HG03432 (cell line): ENCODE measurements at regions not wholly inside any gene's neighbourhood (a gene's known extent, or its start where the extent isn't known, plus 50 kb on each side); places are given as distances from the start of the nearest gene placed in this dataset.
"Not testable (repeated sequence)": the region's sequence is repeated elsewhere in the genome, so short reads cannot be mapped to it uniquely, and the experiment has no call there.

Experiments used
- ATAC-seq: cut with Tn5 transposase; IDR thresholded peaks from one replicate; pipeline ENCODE4 v1.9.1; 2021; ENCODE audit warnings: mild to moderate bottlenecking, moderate library complexity; ENCODE audit not compliant: unreplicated experiment

DNA sequence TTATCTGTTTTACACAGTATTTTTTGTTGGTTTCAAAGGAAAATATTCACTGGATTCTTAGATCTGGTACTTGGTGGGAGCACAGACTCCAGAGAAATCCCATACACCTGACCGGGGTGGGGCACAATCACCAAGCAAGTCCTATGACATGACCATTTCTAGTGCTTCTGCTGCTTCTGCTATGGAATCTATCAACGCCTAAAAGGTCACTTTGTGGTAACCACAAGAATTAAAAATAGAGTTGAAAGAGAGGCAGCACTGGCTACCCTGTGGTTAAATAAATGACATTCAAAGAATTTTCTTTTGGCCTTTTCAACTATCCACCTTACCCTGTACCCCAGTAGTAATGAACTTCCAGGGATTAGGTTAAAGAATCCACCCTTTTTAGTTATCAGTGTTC is 329.9 kb upstream of the VWC2 start:
- no peak for ATAC-seq

DNA sequence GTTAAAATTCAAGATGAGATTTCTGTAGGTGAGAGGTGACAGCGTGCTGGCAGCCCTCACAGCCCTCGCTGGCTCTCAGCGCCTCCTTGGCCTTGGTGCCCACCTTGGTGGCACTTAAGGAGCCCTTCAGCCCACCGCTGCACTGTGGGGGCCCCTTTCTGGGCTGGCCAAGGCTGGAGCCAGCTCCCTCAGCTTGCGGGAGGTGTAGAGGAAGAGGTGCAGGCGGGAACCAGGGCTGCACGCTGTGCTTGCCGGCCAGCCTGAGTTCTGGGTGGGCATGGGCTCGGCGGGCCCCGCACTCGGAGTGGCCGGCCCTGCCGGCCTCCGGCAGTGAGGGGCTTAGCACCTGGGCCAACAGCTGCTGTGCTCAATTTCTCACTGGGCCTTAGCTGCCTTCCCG is 320.0 kb upstream of the VWC2 start:
- ATAC-seq = no peak

DNA sequence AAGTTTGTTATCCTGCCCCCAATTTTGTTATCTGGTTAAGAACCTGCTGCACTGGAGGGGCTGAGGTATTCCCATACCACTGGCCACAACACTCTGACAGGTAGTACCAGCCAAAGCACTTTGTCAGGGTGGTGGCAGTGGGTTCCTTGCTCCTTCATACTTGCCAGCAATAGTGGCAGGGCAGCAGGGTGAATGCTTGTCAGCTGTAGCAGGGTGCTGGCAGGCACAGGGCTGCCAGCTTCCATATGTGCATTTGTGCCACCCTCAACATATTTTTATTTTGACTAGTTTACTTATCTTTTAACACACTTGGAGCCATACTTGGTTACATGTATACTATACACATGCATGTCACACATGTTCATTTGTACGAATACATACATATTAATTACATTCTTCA is 294.0 kb upstream of the VWC2 start:
- ATAC-seq = no peak

DNA sequence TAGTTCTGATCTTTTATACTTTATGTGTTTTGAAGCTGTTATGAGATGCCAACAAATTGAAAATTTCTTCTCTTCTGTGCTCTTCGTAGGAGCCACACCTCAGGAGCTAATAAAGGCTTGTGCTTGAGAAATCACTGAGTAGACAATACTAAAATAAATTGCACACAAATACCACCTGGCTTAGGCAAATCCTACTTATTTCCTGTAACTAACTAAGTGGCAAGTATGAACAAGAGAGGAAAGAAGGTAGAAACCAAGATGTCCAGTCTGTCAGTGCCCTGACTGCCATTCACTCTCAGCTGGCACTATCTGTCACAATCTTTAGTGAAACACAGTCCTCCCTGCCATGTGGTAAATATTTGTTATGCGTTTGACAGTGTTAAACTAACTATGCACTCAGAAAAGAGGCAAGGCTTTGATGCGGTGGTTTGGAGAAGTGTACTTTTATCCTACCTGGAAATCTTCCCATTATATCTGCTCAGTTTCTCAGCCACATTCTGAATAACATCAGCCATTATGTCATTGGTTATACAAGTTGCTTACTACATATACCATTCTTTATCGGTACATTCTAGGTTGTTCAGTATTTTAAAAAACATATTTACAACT is 293.4 kb upstream of the VWC2 start:
- ATAC-seq = no peak

DNA sequence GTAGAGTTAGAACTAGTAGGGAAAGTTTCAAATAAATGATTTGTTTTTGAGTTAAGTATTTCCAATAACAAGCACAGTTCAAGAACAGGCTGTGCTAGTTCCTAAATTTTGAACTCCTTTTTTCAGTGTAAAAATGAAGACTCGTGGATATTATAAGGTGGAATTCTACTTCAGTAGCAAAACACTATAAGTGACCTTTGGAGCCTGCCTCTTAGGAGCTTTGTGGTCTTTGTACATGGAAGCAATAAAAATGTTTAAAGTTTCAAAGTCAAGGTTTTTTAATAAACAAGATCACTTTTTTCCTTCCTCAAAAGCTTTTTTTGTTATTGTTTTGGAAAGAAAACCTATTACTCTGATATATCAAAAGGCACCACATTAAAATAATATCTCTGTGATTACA is 292.4 kb upstream of the VWC2 start:
- ATAC-seq = no peak

DNA sequence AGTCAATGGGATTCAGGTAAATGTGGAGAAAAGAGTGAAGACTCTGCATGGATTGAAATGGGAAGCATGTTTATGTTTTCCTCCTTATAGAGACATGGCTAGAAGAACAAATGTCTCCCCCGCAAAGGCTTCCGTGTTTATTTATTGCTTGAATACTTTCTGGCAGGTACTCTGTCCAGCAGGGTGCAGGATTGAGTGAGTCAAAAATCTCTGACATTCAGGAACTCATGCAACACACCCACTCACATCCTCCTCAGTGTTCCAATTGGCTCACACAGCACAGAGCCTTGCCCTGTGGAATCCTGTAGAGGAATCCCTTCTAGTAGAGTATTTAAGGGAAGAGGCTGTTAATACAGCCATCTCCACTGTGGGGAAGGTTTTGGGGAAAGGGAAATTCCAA is 290.3 kb upstream of the VWC2 start:
- ATAC-seq = peak; percentile 84

DNA sequence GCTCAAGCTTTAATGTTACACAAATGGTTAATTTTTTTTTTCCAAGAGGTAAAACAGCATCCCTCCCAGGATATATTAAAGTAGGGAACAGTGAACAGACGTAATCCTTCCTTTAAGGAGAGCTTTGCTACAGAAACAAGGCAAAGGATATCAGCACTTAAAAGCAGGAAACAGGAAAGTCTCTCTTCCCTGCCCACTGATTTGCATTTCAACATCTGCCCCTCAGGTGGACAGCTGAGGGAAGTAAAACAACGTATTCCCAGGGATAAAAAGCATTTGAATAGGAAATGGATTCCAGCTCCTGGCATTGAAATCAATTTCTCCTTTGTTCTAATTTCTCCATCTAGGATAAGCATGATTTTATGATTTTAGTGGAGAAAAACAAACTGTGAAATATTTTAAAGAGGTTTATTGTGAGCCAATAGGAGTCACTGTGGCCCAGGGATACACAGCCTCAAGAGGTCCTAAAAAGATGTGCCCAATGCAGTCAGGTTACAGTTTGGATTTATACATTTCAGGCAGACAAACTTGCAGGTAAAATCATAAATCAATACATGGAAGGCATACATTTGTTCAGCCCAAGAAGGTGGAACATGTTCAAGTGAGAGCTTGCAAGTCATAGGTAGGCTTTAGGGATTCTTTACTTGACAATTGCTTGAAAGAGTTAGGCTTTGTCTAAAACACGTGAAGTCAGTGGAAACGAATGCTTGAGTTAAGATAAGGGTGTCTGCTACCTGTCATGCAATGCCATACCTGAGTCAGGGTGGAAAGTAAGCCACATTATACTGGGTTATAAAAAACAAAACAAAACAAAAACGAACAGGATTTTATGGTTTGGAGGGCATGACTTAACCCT is 286.2 kb upstream of the VWC2 start:
- no peak for ATAC-seq

DNA sequence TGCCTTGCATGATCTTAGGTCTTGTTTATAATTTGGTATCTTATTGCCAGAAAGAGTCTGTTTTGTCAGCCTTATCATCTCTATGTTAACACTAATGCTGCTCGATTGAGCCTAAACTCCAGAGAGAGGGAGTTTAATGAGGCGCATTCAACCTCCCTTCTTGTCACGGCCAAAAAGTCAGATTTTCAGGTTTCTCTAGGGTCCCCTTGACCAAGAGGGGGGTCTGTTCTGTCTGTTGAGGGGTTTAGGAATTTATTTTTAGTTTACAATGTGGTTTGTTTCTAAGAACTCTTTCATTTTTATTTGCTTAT is 285.7 kb upstream of the VWC2 start:
- ATAC-seq = no peak

DNA sequence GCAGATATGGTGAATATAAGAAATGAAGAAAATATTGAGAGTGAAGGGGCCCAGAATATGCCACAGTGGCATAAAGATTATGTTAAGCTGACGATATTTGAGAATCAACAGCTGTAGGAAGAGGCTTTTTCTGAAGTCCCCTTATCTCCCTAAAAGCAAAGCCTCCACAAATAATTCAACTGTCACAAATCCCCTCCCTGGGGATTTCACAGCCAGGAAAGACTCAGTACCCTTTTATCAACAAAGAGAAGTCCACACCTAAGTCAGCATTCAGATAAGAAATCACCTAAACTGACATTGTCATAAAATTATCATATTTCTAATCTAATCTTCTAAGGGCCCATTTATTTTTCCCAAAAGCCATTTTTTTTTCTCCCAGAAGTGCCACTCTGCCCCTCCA is 284.9 kb upstream of the VWC2 start:
- no peak for ATAC-seq

DNA sequence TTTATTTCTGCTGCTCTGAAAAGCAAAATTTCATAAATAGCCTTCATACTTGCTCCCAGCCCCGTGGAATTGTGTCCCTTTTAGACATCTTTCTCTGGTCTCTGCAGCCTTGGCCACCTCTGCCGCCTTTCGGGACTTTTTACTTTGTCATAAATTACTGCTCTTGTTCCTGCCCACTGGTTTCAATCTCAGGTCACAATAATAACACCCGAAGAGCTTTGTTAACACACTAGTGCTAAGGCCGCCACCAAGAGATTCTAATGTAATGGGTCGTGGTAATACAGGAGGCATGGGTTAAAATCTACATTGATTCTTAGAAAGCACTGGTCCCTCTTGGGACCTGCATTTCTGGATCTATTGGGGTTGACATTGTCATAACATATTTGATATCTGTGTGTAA is 276.0 kb upstream of the VWC2 start:
- peak; percentile 89 for ATAC-seq

DNA sequence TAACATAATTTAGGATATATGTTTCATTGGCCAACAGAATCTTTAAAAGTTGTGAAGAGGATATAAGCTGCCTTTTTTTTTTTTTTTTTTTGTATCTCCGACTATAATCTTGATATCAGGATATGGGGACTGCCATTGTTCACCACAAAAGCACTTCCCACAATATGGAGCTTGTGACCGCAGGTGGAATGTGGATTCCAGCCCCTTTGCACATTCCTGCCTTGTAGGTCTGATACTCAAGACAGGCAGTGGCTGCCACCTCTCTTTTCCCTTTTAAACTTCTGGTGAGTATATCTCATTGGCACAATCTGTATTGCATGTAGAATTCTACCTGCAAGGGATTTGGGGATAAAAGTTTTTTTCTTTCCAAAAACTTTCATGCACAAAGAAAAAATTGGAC is 272.7 kb upstream of the VWC2 start:
- no peak for ATAC-seq

DNA sequence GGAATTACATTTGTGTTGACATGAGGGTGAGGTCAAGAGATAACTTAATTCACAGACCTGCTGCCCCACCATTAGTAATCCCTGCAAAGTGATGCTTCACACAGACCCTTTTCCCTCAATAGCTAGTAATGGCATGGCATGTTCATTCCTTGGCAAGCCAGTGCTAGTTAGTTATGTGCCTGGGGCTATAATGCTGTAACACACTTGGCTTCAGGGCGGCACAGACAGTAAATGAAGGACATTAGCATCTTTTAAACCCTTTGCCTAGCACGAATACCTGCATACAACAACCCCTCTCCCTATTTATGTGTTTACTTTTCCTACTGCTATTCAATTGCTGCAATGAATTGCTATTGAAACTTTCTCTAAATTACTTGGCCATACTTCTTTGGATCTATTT is 266.2 kb upstream of the VWC2 start:
- ATAC-seq = not testable (repeated sequence)

DNA sequence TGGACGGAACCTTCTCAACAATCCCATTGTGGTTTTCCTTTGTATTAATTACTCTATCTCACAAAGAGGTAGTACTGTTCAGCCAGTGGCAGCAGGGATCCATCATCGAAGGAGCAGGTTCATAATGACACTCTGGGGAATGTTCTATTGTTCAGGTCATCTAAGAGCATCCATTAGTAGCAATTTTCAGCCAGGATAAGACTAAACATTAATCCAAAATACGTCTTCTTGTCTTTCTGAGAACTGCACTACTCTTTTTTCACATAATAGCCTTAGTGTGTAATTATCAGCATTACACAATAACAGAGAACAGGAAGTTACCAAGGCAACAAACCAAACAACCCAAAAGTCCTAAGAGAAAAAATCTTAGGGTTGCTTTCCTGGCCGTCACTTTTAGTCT is 259.5 kb upstream of the VWC2 start:
- ATAC-seq = no peak

DNA sequence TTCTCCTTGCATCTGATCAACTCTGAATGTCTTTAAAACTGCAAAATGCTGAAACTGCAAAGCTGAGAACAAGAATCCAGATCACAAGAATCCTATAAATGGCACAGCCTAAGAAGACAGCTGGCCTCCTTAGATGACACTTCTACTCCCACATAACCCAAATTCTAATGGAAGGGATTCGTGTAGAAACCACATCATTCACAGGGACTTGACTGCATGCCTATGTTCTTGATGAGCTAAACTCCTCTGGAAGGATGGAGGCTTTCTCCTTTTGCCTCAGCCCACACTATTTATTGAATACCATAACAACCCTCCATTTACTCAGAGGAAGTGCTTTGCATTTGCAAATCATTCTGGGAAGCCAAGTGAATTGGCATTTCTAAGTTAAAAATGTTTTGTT is 252.5 kb upstream of the VWC2 start:
- no peak for ATAC-seq

DNA sequence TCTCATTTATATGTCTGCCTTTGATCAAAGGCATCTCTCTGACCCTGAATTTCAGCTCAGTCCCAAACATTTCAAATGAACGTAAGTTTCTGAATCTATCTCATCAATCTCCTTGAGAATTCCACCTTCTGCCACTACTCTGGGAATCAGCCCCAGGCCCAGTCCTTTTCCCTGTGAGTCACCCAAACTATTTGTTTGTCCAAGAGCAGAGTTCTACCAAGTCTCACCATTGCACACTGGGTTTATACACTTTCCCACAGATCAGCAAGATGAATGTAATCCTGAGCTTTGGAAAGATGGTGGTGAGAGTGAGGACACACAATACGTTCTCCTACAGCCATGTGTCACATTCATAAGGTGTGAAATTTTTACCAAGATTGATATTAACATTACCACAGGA is 251.3 kb upstream of the VWC2 start:
- no peak for ATAC-seq

DNA sequence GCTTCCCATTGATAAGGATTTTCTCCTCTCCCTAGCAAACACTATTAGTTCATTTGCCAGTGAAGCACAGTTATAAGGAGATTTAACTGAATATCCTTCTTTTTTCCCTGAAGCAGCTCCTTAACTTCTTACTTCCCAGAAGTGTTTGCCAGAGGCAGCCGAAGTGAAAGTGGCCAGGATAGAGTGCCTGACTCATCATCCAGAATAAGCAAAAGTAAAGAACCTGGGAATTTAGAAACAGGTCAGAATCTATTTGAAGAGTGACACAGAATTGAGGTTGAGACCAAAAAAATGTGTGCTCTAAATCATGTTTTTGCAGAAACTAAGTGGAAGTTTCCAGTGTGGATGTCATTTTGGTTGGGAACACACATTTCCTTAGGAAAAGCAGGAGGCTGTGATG is 249.6 kb upstream of the VWC2 start:
- no peak for ATAC-seq

DNA sequence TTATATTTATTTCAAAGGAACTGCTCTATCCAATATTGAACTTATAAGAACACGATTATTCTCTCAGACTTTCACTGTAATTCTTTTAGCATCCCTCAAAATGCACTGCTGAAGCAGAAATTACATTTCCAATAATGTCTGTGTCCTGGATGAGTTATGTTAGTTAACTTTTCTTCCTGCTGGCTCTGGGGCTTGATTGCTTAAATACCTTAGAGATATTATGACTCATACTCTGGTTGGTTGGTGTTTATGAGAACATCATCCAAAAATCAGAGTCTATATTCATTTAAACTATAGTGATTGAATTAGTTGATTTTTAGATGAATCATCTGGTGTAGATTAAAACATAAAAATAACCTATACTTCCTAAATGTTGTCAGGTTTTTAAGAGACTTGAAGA is 246.3 kb upstream of the VWC2 start:
- no peak for ATAC-seq

DNA sequence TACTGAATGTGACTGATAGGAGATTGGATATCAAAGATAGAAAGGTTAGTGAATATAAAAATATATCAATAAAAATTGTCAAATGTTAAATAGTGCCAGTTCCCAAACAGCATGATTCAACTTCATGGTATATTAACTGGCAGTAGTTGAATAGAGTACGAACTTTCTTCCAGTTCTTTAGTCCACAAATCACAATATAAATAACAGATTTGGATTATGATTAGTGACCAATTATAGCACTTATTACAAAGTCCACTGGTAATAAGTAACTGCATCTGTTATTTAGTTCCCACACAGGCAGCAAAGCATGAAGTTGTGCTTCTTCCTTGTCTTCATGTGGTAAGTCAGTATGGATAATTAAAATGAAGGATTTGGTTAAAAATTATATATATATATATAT is 243.0 kb upstream of the VWC2 start:
- no peak for ATAC-seq

DNA sequence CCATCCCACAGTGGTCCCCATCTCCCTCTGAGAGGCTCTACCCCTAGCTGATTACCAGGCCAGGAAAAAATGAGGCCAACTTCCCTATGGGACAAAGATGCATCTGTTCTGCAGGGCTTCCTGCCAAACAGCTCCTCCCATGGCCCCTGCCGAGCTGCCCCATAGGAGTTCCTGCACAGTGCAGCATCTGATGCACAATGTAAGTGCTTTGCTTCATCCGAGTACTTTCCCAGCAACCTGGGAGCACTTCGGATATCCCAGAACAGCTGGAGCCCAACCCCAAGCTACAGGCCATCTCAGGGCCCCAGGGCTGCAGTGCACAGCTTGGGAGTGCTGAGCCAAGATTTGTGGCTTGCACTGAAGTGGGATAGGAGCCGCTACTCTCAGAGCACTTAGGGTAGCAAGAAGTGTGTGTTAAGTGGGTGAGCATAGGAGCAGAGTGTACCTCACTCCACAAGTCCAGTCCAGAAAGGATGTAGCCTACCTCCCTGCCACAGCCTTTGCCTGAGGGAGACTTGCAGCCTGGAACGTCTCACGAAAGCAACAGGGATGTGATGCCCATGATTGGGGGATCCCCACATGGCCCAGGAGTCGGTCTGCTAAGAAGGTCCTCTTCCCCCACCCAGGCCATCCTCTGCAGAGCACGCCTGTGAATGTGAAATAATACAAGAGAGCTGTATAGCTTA is 209.6 kb upstream of the VWC2 start:
- ATAC-seq = peak; percentile 36

DNA sequence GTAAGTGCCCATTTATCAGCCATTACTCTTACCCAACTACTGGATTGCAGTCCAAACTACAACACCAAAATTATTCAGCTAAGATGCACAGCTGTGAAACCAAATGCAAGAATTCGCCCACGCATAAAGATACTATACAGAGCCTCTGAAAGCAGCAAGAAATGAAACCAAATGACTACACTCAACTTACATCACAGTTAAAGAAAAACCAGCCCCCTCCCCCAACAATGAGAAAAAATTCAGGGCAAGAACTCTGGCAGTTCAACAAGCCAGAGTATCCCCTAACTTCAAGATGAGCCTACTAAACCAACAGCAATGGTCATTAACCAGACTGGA is 209.1 kb upstream of the VWC2 start:
- peak; percentile 95 for ATAC-seq

DNA sequence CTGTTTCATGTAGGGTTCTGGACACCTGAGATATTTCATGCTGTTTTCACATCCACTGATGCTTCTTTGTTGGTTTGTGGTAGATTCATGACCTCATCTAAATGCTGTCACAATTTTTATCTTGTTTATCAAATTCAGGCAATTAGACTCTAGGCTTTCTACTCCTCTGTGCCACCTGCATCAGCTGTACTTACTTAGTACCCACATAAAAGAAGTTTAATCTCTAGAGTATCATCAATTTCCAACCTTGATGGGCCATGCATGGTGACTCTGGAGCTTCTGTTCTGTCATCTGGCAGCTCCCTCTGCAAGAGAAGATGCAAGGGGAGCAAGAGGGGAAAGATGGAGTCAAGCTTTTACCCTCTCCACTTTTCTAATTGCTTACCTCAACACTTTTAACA is 195.9 kb upstream of the VWC2 start:
- no peak for ATAC-seq

DNA sequence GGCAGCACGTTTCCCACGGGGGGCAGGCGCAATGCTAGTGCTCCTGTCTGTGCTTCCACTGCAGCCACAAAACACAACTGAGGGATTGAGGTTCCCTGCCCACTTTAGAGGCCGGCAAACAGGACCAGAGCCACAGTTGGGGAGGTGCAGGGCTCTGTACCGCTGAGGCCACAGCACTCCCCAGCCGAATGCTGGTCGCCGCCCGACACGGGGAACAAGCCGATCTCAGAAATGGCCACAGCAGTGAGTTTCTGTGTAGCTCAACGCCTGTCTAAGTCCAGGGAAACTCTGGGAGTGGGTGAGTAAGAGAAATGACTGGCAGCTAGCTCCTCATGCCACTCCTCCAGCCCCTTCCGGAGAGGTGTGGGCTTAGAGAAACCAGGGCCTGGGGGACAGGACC is 194.0 kb upstream of the VWC2 start:
- no peak for ATAC-seq

DNA sequence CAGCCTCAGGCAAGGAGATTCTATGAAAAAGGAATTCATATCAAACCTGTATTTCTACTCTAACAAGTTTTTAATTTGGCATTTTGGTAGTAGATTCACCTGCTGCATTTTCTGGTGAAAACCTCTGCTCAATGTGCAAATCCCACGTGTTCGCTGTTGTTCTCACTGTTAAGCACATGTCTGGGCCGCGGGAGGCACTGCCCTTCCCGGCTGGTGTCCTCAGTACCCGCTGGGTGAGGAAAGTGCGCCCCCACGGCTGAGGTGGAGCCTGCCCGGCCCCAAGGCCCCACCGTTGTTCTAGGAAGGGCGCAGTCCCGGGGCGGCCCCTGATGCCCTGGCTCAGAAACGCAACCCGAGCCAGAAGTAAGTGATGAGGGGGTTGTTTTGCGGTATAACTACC is 193.4 kb upstream of the VWC2 start:
- ATAC-seq = no peak
